B cell (primary cell): ENCODE measurements at regions not wholly inside any gene's neighbourhood (a gene's known extent, or its start where the extent isn't known, plus 50 kb on each side); places are given as distances from the start of the nearest gene placed in this dataset.

Source experiments
- CTCF ChIP-seq: fragments of 200-600 bp; IDR thresholded peaks from one replicate; pipeline ENCODE4 v1.8.0; 2022; ENCODE audit warnings: antibody characterized with exemption, mild to moderate bottlenecking
- EZH2 ChIP-seq: IDR thresholded peaks from 2 replicates; pipeline ENCODE4 v1.6.1; 2012; ENCODE audit warnings: borderline replicate concordance, low read depth, mild to moderate bottlenecking, moderate library complexity, low read length; ENCODE audit not compliant: insufficient read depth, poor library complexity, severe bottlenecking

- TF ChIP-seq CTCF (no peak), EZH2 (no peak)
These were observed 103.4 kb downstream of the TENT5C start for GRCh38 chr1:117709249-117709691.
